SU-DHL-6 (cell line): ENCODE measurements at regions not wholly inside any gene's neighbourhood (a gene's known extent, or its start where the extent isn't known, plus 50 kb on each side); places are given as distances from the start of the nearest gene placed in this dataset.

Experiments used
- H2AFZ ChIP-seq: fragments of 200-600 bp; sonication (generic); 2 replicates; pipeline ENCODE4 v1.6.1; 2014; ENCODE audit warnings: low read depth, mild to moderate bottlenecking, moderate library complexity, mixed read lengths, antibody characterized with exemption, low read length; ENCODE audit not compliant: severe bottlenecking
- H3F3A ChIP-seq: fragments of 200-600 bp; shearing (Covaris generic); 2 replicates; pipeline ENCODE4 v1.6.0; 2016; ENCODE audit warnings: antibody characterized with exemption, mild to moderate bottlenecking; ENCODE audit not compliant: insufficient read depth
- H3K27ac ChIP-seq: fragments of 200-600 bp; sonication (generic); 2 replicates; pipeline ENCODE4 v1.5.1; 2016; ENCODE audit warnings: low read depth, mild to moderate bottlenecking, low read length, moderate library complexity, mixed read lengths
- H3K27me3 ChIP-seq: fragments of 200-600 bp; sonication (generic), shearing (Covaris generic); 2 replicates; pipeline ENCODE4 v1.6.0; 2014; ENCODE audit warnings: mild to moderate bottlenecking, low read length
- H3K36me3 ChIP-seq: fragments of 200-600 bp; sonication (generic); 2 replicates; pipeline ENCODE4 v1.6.1; 2014; ENCODE audit warnings: mild to moderate bottlenecking, low read length, mixed read lengths
- H3K4me2 ChIP-seq: fragments of 300-600, 200-600 bp; shearing (Covaris generic), sonication (generic); 2 replicates; pipeline ENCODE4 v1.6.0; 2014; ENCODE audit warnings: low read length, low read depth, mild to moderate bottlenecking; ENCODE audit not compliant: poor library complexity, severe bottlenecking
- H3K4me3 ChIP-seq: fragments of 200-600 bp; sonication (generic); 2 replicates; pipeline ENCODE4 v1.5.1; 2014; ENCODE audit warnings: antibody characterized with exemption, low read length, mild to moderate bottlenecking, mixed read lengths; ENCODE audit not compliant: insufficient read depth, poor library complexity, severe bottlenecking
- H3K79me2 ChIP-seq: fragments of 200-600 bp; sonication (generic); 2 replicates; pipeline ENCODE4 v1.6.1; 2014; ENCODE audit warnings: mild to moderate bottlenecking, low read length, moderate library complexity; ENCODE audit not compliant: insufficient read depth
- H3K9ac ChIP-seq: fragments of 200-600 bp; sonication (generic); 2 replicates; pipeline ENCODE4 v1.7.0; 2014; ENCODE audit warnings: mild to moderate bottlenecking, low read length
- H3K9me2 ChIP-seq: fragments of 200-600 bp; sonication (generic); replicated peaks from 2 replicates; pipeline ENCODE4 v1.6.1; 2014; ENCODE audit warnings: low read length; ENCODE audit not compliant: insufficient read depth
- H3K9me3 ChIP-seq: fragments of 200-600 bp; sonication (generic); 2 replicates; pipeline ENCODE4 v1.6.1; 2014; ENCODE audit warnings: low read length, mixed read lengths; ENCODE audit not compliant: insufficient read depth
- H4K20me1 ChIP-seq: fragments of 200-600 bp; sonication (generic); 2 replicates; pipeline ENCODE4 v1.6.1; 2014; ENCODE audit warnings: low read depth, mild to moderate bottlenecking, antibody characterized with exemption, low read length, moderate library complexity, mixed read lengths
- CTCF ChIP-seq: fragments of 200-600 bp; sonication (generic); IDR thresholded peaks from one replicate; pipeline ENCODE4 v1.5.1; 2017; ENCODE audit warnings: antibody characterized with exemption, mild to moderate bottlenecking, low read length, moderate library complexity; ENCODE audit not compliant: insufficient read depth, poor library complexity, severe bottlenecking
- EZH2phosphoT487 ChIP-seq: fragments of 200-600 bp; sonication (generic), shearing (Covaris generic); conservative IDR thresholded peaks from 2 replicates; pipeline ENCODE4 v1.6.1; 2018; ENCODE audit warnings: mild to moderate bottlenecking, antibody characterized with exemption, low read length, moderate library complexity, mixed read lengths

- H3K4me2 ChIP-seq, result no peak overlapping the region
These were observed 212.6 kb downstream of the CLIC5 start for GRCh38 chr6:45803071-45803470.

GRCh38 chr6:45801471-45802289 is 214.0 kb downstream of the CLIC5 start:
- no peak overlapping the region for H2AFZ ChIP-seq
- no peaks in the 10 kb centered on the region for H3F3A ChIP-seq
- no peaks in the 10 kb centered on the region for H3K9me3 ChIP-seq

More at GRCh38 chr6:45803071-45803470, 212.6 kb downstream of the CLIC5 start:
- H3K27me3 ChIP-seq, result no peaks in the 10 kb centered on the region
- TF ChIP-seq EZH2phosphoT487 (no peak), CTCF (no peak)
- no peaks in the 10 kb centered on the region for H3F3A ChIP-seq
- H3K79me2 ChIP-seq, result no peaks in the 10 kb centered on the region
- H3K9me2 ChIP-seq, result no peaks in the 10 kb centered on the region
- no peak overlapping the region for H3K9ac ChIP-seq
- H3K27ac ChIP-seq, result no peak overlapping the region
- no peaks in the 10 kb centered on the region for H3K9me3 ChIP-seq
- H3K4me3 ChIP-seq, result no peak overlapping the region
- H2AFZ ChIP-seq, result no peak overlapping the region
- H3K36me3 ChIP-seq, result no peaks in the 10 kb centered on the region
- no peaks in the 10 kb centered on the region for H4K20me1 ChIP-seq

GRCh38 chr6:45800911-45801310 is 214.7 kb downstream of the CLIC5 start:
- Histone ChIP-seq H3K79me2 (no peaks in the 10 kb centered on the region), H2AFZ (no peak overlapping the region), H3F3A (no peaks in the 10 kb centered on the region), H3K9me2 (no peaks in the 10 kb centered on the region), H3K4me3 (no peak overlapping the region), H3K27ac (no peak overlapping the region), H3K36me3 (no peaks in the 10 kb centered on the region), H3K9me3 (no peaks in the 10 kb centered on the region), H4K20me1 (no peaks in the 10 kb centered on the region), H3K27me3 (no peaks in the 10 kb centered on the region), H3K9ac (no peak overlapping the region), H3K4me2 (no peak overlapping the region)
- no peak for TF ChIP-seq CTCF
- no peak for TF ChIP-seq EZH2phosphoT487

More at GRCh38 chr6:45801471-45802289, 214.0 kb downstream of the CLIC5 start:
- no peaks in the 10 kb centered on the region for H3K9me2 ChIP-seq
- H3K27me3 ChIP-seq, result no peaks in the 10 kb centered on the region
- no peak overlapping the region for H3K4me3 ChIP-seq
- no peak overlapping the region for H3K27ac ChIP-seq
- no peak overlapping the region for H3K4me2 ChIP-seq
- H3K79me2 ChIP-seq, result no peaks in the 10 kb centered on the region
- TF ChIP-seq EZH2phosphoT487 (no peak), CTCF (no peak)
- H3K36me3 ChIP-seq, result no peaks in the 10 kb centered on the region
- no peaks in the 10 kb centered on the region for H4K20me1 ChIP-seq
- no peak overlapping the region for H3K9ac ChIP-seq
